Bronchial epithelial cell (primary cell): ENCODE measurements at regions not wholly inside any gene's neighbourhood (a gene's known extent, or its start where the extent isn't known, plus 50 kb on each side); places are given as distances from the start of the nearest gene placed in this dataset.

ENCODE experiments used
- DNase-seq: peaks from one replicate; pipeline ENCODE4 v3.0.0-alpha.2; 2010; ENCODE audit warnings: low read depth
- FAIRE-seq: peaks from 2 replicates; lab custom pipeline; 2011; peaks lifted over from hg19 to GRCh38; lab: Jason Lieb, UNC
- H3K27me3 ChIP-seq: 2 replicates; pipeline ENCODE4 v1.5.1; 2011; ENCODE audit warnings: low read length; ENCODE audit not compliant: control insufficient read depth, insufficient read depth
- H3K36me3 ChIP-seq: 2 replicates; pipeline ENCODE4 v1.5.1; 2011; ENCODE audit warnings: low read length; ENCODE audit not compliant: control insufficient read depth, insufficient read depth
- H3K4me3 ChIP-seq: 2 replicates; pipeline ENCODE4 v1.5.1; 2011; ENCODE audit warnings: mild to moderate bottlenecking, low read depth, low read length, control low read depth
- TF ChIP-seq, protein P1 (sequence below): IDR thresholded peaks from 2 replicates; pipeline ENCODE4 v1.5.1; 2011; ENCODE audit warnings: mild to moderate bottlenecking, moderate library complexity, low read length, control low read depth, inconsistent platforms; ENCODE audit not compliant: insufficient read depth, severe bottlenecking

DNA sequence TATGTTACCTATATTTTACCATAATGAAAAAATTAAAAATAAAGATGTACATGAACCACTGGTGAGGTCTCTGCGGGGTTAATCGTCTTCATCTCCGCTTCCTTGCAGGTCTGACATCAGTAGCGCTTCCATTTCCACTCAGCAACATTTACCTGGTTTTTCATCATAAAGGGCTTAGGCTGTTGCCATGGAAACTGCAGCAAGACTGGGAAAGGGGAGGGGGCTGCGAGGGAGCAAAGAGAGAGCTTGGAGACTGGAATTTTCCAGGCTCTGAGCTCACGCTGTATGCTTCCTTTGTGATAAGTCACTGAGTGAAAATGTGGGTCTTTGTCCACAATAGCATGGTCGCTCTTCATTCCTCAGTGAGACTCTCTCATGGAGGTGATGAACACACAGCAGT lies 136.6 kb upstream of the USP29 start:
- DNase-seq = no peak
- Histone ChIP-seq H3K27me3 (no peaks in the 10 kb centered on the region), H3K4me3 (no peak overlapping the region), H3K36me3 (no peaks in the 10 kb centered on the region)
- FAIRE-seq = no peak
- TF ChIP-seq, protein P1, sequence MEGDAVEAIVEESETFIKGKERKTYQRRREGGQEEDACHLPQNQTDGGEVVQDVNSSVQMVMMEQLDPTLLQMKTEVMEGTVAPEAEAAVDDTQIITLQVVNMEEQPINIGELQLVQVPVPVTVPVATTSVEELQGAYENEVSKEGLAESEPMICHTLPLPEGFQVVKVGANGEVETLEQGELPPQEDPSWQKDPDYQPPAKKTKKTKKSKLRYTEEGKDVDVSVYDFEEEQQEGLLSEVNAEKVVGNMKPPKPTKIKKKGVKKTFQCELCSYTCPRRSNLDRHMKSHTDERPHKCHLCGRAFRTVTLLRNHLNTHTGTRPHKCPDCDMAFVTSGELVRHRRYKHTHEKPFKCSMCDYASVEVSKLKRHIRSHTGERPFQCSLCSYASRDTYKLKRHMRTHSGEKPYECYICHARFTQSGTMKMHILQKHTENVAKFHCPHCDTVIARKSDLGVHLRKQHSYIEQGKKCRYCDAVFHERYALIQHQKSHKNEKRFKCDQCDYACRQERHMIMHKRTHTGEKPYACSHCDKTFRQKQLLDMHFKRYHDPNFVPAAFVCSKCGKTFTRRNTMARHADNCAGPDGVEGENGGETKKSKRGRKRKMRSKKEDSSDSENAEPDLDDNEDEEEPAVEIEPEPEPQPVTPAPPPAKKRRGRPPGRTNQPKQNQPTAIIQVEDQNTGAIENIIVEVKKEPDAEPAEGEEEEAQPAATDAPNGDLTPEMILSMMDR = no peak

DNA sequence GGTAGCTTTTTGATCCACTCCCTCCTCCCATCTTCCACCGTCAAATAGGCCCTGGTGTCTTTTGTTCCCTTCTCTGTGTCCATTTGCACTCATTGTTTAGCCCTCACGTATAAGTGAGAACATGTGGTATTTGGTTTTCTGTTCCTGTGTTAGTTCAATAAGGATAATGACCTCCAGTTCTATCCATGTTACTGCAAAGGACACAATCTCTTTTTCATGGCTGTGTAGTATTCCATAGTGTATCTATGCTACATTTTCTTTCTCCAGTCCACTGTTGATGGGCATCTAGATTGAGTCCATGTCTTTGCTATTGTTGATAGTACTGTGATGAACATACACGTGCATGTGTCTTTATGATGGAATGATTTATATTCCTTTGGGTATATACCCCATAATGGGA lies 136.0 kb upstream of the USP29 start:
- Histone ChIP-seq H3K36me3 (no peaks in the 10 kb centered on the region), H3K27me3 (no peaks in the 10 kb centered on the region), H3K4me3 (no peak overlapping the region)
- DNase-seq = no peak
- no peak for FAIRE-seq
- TF ChIP-seq, protein P1 = no peak

DNA sequence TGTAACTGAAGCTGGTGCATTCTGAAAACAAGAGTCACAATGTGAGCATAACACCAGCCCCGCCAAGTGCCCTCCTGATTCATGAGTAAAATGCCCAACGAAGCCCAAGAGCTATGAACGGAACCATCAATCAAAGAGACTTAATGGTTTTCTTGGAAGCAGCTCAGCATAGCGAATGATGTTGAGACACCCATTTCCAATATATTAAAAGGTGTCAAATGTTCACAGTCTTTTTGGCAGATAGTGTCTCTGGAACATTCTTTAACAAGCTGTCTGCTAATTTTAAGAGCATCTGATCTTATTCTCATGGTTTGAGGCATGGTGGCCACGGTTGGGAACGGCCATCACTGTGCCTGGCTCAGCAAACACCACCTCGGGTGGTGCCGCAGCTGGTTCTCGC lies 133.4 kb upstream of the USP29 start:
- FAIRE-seq (no peak), DNase-seq (no peak)
- H3K4me3 ChIP-seq = no peak overlapping the region
- no peaks in the 10 kb centered on the region for H3K36me3 ChIP-seq
- H3K27me3 ChIP-seq = no peaks in the 10 kb centered on the region
- TF ChIP-seq, protein P1 = no peak

DNA sequence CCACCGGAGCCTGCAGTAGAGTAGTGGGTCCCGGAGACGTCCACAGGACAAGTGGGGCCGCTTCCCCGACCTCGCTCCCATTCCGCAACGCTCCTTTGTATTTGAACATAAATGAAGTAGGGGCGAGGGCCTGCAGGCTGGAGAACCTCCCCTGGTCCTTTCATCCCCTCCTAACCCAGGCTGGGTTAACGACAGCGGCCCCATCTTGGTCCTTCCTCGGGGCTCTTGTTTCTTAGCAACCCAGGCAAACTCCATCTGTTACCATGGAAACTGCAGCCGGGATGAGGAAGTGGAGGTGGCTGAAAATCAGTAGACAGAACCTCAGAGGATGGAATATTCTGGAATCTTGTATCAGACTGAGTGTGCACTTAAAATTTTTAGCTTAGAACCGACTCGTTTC lies 132.6 kb upstream of the USP29 start:
- H3K27me3 ChIP-seq = no peaks in the 10 kb centered on the region
- H3K4me3 ChIP-seq = no peak overlapping the region
- TF ChIP-seq, protein P1 = no peak
- FAIRE-seq = no peak
- H3K36me3 ChIP-seq = no peaks in the 10 kb centered on the region
- no peak for DNase-seq

DNA sequence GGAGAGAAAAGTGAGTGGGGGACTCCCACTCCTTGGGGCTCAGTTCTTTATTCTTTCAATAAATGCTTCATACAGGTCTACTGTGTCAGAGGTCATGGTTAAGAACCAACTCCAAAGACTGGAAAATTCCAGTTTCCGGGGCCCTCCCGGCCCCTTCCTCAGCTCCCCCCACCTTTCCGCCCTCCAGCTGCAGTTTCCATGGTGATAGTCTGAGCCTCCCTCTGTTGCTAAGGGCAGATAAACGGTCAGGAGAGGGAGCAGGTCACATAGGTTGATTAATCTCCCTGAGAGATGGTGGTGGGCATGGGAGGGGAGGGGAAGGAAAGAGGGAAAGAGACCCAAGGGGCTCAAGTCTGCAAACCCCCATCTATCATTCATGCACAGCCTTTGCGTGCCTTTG lies 131.5 kb upstream of the USP29 start:
- DNase-seq = no peak
- H3K4me3 ChIP-seq = no peak overlapping the region
- H3K36me3 ChIP-seq = no peaks in the 10 kb centered on the region
- no peaks in the 10 kb centered on the region for H3K27me3 ChIP-seq
- TF ChIP-seq, protein P1 = no peak
- FAIRE-seq = no peak

DNA sequence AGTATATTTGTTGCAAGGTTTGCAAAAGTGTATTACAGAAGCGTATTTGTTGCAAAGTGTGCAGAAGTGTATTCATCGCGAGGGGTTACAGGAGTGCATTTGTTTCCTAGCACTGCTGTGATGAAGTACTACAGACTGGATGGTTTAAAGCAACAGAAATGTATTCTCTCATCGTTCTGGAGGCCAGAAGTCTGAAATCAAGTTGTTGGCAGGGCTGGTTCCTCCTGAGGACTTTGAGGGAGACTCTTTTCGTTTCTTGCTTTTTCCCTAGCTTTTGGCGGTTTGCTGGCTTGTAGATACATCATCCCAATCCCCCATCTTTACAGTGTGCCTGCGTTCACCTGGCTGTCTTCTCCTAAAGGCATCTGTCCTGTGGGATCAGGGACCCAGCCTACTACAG lies 127.9 kb upstream of the USP29 start:
- H3K27me3 ChIP-seq = no peaks in the 10 kb centered on the region
- DNase-seq (no peak), FAIRE-seq (no peak)
- TF ChIP-seq, protein P1 = no peak
- no peaks in the 10 kb centered on the region for H3K36me3 ChIP-seq
- no peak overlapping the region for H3K4me3 ChIP-seq
